ENCODE measurements at regions not wholly inside any gene's neighbourhood (a gene's known extent, or its start where the extent isn't known, plus 50 kb on each side); places are given as distances from the start of the nearest gene placed in this dataset.

GRCh38 chr1:221945669-221946068, 203.8 kb upstream of the DUSP10 start:
- H3K9ac ChIP-seq (ENCODE audit: low read length) = no peak overlapping the region
- H2BK12ac ChIP-seq (ENCODE audit: low read length in 2 of 2) = no peak overlapping the region
- no peak overlapping the region for H2AFZ ChIP-seq (ENCODE audit: low read depth, low read length)
- H3K23ac ChIP-seq (ENCODE audit: low read length in 2 of 2) = no peak overlapping the region
- peaks cover 26% of the 10 kb centered on the region for H3K9me3 ChIP-seq (ENCODE audit: control insufficient read depth, low read length)
- H3K36me3 ChIP-seq (ENCODE audit: control insufficient read depth in 1 of 2, insufficient read depth in 2 of 2, low read depth in 1 of 2, low read length in 2 of 2) = no peaks in the 10 kb centered on the region
- no peak overlapping the region for H3K4ac ChIP-seq (ENCODE audit: low read depth in 1 of 2, low read length in 2 of 2)
- no peak overlapping the region for H4K8ac ChIP-seq (ENCODE audit: low read length)
- no peak overlapping the region for H3K14ac ChIP-seq (ENCODE audit: low read length in 2 of 2)
- H3K4me2 ChIP-seq (ENCODE audit: low read length, poor library complexity, severe bottlenecking) = no peak overlapping the region
- H2BK5ac ChIP-seq (ENCODE audit: low read depth, low read length, poor library complexity, severe bottlenecking) = no peak overlapping the region
- WGBS = 68% methylated on average over 1 of the region's 1 CpG
- no peak overlapping the region for H3K18ac ChIP-seq (ENCODE audit: low read depth in 1 of 2, low read length in 2 of 2)
- no peak for DNase-seq
- no peak overlapping the region for H2BK15ac ChIP-seq (ENCODE audit: low read depth, poor library complexity, severe bottlenecking)
- H3K79me1 ChIP-seq (replicated peaks; ENCODE audit: low read length, poor library complexity, severe bottlenecking) = no peaks in the 10 kb centered on the region
- H2BK120ac ChIP-seq (ENCODE audit: low read depth, low read length) = no peak overlapping the region
- H2AK5ac ChIP-seq (ENCODE audit: low read length, severe bottlenecking) = no peak overlapping the region
- H3K27ac ChIP-seq (ENCODE audit: low read length, poor library complexity, severe bottlenecking) = no peak overlapping the region
- H4K91ac ChIP-seq (ENCODE audit: low read length) = no peak overlapping the region
- H3K4me3 ChIP-seq (ENCODE audit: insufficient read depth in 1 of 2, low read depth in 1 of 2, low read length in 2 of 2) = no peak overlapping the region
- no peaks in the 10 kb centered on the region for H3K27me3 ChIP-seq (ENCODE audit: control insufficient read depth in 1 of 2, insufficient read depth in 1 of 2, low read length in 2 of 2)
- H3K4me1 ChIP-seq (ENCODE audit: control insufficient read depth, insufficient read depth, low read depth, low read length) = no peaks in the 10 kb centered on the region

- H3K79me1 ChIP-seq (replicated peaks; ENCODE audit: low read length, poor library complexity, severe bottlenecking) = no peaks in the 10 kb centered on the region
- peaks cover 26% of the 10 kb centered on the region for H3K9me3 ChIP-seq (ENCODE audit: control insufficient read depth, low read length)
- H3K4me1 ChIP-seq (ENCODE audit: control insufficient read depth, insufficient read depth, low read depth, low read length) = no peaks in the 10 kb centered on the region
- H3K23ac ChIP-seq (ENCODE audit: low read length in 2 of 2) = no peak overlapping the region
- H2BK12ac ChIP-seq (ENCODE audit: low read length in 2 of 2) = no peak overlapping the region
- no peak overlapping the region for H2AK5ac ChIP-seq (ENCODE audit: low read length, severe bottlenecking)
- no peak for DNase-seq
- no peaks in the 10 kb centered on the region for H3K36me3 ChIP-seq (ENCODE audit: control insufficient read depth in 1 of 2, insufficient read depth in 2 of 2, low read depth in 1 of 2, low read length in 2 of 2)
- no peaks in the 10 kb centered on the region for H3K27me3 ChIP-seq (ENCODE audit: control insufficient read depth in 1 of 2, insufficient read depth in 1 of 2, low read length in 2 of 2)
- H3K27ac ChIP-seq (ENCODE audit: low read length, poor library complexity, severe bottlenecking) = no peak overlapping the region
- no peak overlapping the region for H2BK5ac ChIP-seq (ENCODE audit: low read depth, low read length, poor library complexity, severe bottlenecking)
- H3K4me2 ChIP-seq (ENCODE audit: low read length, poor library complexity, severe bottlenecking) = no peak overlapping the region
- H3K4me3 ChIP-seq (ENCODE audit: insufficient read depth in 1 of 2, low read depth in 1 of 2, low read length in 2 of 2) = no peak overlapping the region
- H2BK15ac ChIP-seq (ENCODE audit: low read depth, poor library complexity, severe bottlenecking) = no peak overlapping the region
- H4K8ac ChIP-seq (ENCODE audit: low read length) = no peak overlapping the region
- no peak overlapping the region for H4K91ac ChIP-seq (ENCODE audit: low read length)
- no peak overlapping the region for H3K9ac ChIP-seq (ENCODE audit: low read length)
- no peak overlapping the region for H3K14ac ChIP-seq (ENCODE audit: low read length in 2 of 2)
- no peak overlapping the region for H2BK120ac ChIP-seq (ENCODE audit: low read depth, low read length)
- WGBS = no CpG with 5 or more reads among the region's 3 CpGs
- no peak overlapping the region for H2AFZ ChIP-seq (ENCODE audit: low read depth, low read length)
- no peak overlapping the region for H3K4ac ChIP-seq (ENCODE audit: low read depth in 1 of 2, low read length in 2 of 2)
- H3K18ac ChIP-seq (ENCODE audit: low read depth in 1 of 2, low read length in 2 of 2) = no peak overlapping the region
Observed at GRCh38 chr1:221944247-221944870, 202.5 kb upstream of the DUSP10 start.

GRCh38 chr1:221940631-221941030, 198.7 kb upstream of the DUSP10 start:
- H3K4ac ChIP-seq (ENCODE audit: low read depth in 1 of 2, low read length in 2 of 2) = no peak overlapping the region
- H3K9me3 ChIP-seq (ENCODE audit: control insufficient read depth, low read length) = peaks cover 17% of the 10 kb centered on the region
- H3K18ac ChIP-seq (ENCODE audit: low read depth in 1 of 2, low read length in 2 of 2) = no peak overlapping the region
- H3K14ac ChIP-seq (ENCODE audit: low read length in 2 of 2) = no peak overlapping the region
- H2AFZ ChIP-seq (ENCODE audit: low read depth, low read length) = no peak overlapping the region
- no peak overlapping the region for H3K27ac ChIP-seq (ENCODE audit: low read length, poor library complexity, severe bottlenecking)
- no peaks in the 10 kb centered on the region for H3K79me1 ChIP-seq (replicated peaks; ENCODE audit: low read length, poor library complexity, severe bottlenecking)
- no peak overlapping the region for H3K9ac ChIP-seq (ENCODE audit: low read length)
- DNase-seq = no peak
- no peak overlapping the region for H2BK120ac ChIP-seq (ENCODE audit: low read depth, low read length)
- H3K4me1 ChIP-seq (ENCODE audit: control insufficient read depth, insufficient read depth, low read depth, low read length) = no peaks in the 10 kb centered on the region
- no peak overlapping the region for H2BK15ac ChIP-seq (ENCODE audit: low read depth, poor library complexity, severe bottlenecking)
- no peak overlapping the region for H4K8ac ChIP-seq (ENCODE audit: low read length)
- H2BK12ac ChIP-seq (ENCODE audit: low read length in 2 of 2) = no peak overlapping the region
- H2AK5ac ChIP-seq (ENCODE audit: low read length, severe bottlenecking) = no peak overlapping the region
- H3K36me3 ChIP-seq (ENCODE audit: control insufficient read depth in 1 of 2, insufficient read depth in 2 of 2, low read depth in 1 of 2, low read length in 2 of 2) = no peaks in the 10 kb centered on the region
- no peaks in the 10 kb centered on the region for H3K27me3 ChIP-seq (ENCODE audit: control insufficient read depth in 1 of 2, insufficient read depth in 1 of 2, low read length in 2 of 2)
- H3K4me2 ChIP-seq (ENCODE audit: low read length, poor library complexity, severe bottlenecking) = no peak overlapping the region
- H3K4me3 ChIP-seq (ENCODE audit: insufficient read depth in 1 of 2, low read depth in 1 of 2, low read length in 2 of 2) = no peak overlapping the region
- H3K23ac ChIP-seq (ENCODE audit: low read length in 2 of 2) = no peak overlapping the region
- no peak overlapping the region for H2BK5ac ChIP-seq (ENCODE audit: low read depth, low read length, poor library complexity, severe bottlenecking)
- 83% methylated on average over 1 of the region's 1 CpG for WGBS
- no peak overlapping the region for H4K91ac ChIP-seq (ENCODE audit: low read length)

GRCh38 chr1:221939607-221940006, 197.7 kb upstream of the DUSP10 start:
- 79% methylated on average over 2 of the region's 2 CpGs for WGBS
- Histone ChIP-seq H3K27me3 (ENCODE audit: control insufficient read depth in 1 of 2, insufficient read depth in 1 of 2, low read length in 2 of 2) (no peaks in the 10 kb centered on the region), H2BK15ac (ENCODE audit: low read depth, poor library complexity, severe bottlenecking) (no peak overlapping the region), H3K79me1 (replicated peaks; ENCODE audit: low read length, poor library complexity, severe bottlenecking) (no peaks in the 10 kb centered on the region), H3K36me3 (ENCODE audit: control insufficient read depth in 1 of 2, insufficient read depth in 2 of 2, low read depth in 1 of 2, low read length in 2 of 2) (no peaks in the 10 kb centered on the region), H2BK5ac (ENCODE audit: low read depth, low read length, poor library complexity, severe bottlenecking) (no peak overlapping the region), H3K9ac (ENCODE audit: low read length) (no peak overlapping the region), H3K18ac (ENCODE audit: low read depth in 1 of 2, low read length in 2 of 2) (no peak overlapping the region), H4K91ac (ENCODE audit: low read length) (no peak overlapping the region), H2BK12ac (ENCODE audit: low read length in 2 of 2) (no peak overlapping the region), H2AK5ac (ENCODE audit: low read length, severe bottlenecking) (no peak overlapping the region), H3K27ac (ENCODE audit: low read length, poor library complexity, severe bottlenecking) (no peak overlapping the region), H3K4me1 (ENCODE audit: control insufficient read depth, insufficient read depth, low read depth, low read length) (no peaks in the 10 kb centered on the region), H4K8ac (ENCODE audit: low read length) (no peak overlapping the region), H2AFZ (ENCODE audit: low read depth, low read length) (no peak overlapping the region), H2BK120ac (ENCODE audit: low read depth, low read length) (no peak overlapping the region), H3K4me2 (ENCODE audit: low read length, poor library complexity, severe bottlenecking) (no peak overlapping the region), H3K9me3 (ENCODE audit: control insufficient read depth, low read length) (peaks cover 8% of the 10 kb centered on the region), H3K23ac (ENCODE audit: low read length in 2 of 2) (no peak overlapping the region), H3K14ac (ENCODE audit: low read length in 2 of 2) (no peak overlapping the region), H3K4me3 (ENCODE audit: insufficient read depth in 1 of 2, low read depth in 1 of 2, low read length in 2 of 2) (no peak overlapping the region), H3K4ac (ENCODE audit: low read depth in 1 of 2, low read length in 2 of 2) (no peak overlapping the region)
- DNase-seq = no peak

Measured in mesenchymal stem cell (in vitro differentiated cells and primary cell).